ENCODE measurements at regions not wholly inside any gene's neighbourhood (a gene's known extent, or its start where the extent isn't known, plus 50 kb on each side); places are given as distances from the start of the nearest gene placed in this dataset.

DNA sequence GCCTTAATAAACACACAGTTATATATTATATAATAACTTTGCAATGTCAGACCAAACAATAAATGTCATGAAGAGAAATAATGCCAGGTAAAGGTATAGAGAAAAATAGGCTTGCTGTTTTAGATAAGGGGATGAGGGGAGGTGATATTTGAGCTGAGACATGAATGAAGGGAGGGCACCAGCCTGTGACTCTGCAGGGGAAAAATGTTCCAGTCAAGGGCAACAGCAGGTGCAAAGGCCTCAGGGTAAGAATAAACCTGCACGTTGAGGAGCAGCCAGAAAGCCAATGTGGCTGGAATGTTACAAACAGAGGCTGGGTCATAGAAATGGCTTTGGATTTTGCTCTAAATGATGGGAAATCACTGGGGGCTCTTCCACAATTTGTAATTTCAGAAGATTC is 519.6 kb downstream of the SOX6 start:
- WGBS, 2 experiments (ENCODE audit: insufficient coverage in 1 of 2, insufficient read length in 1 of 2): 80 to 90% methylated on average over 1 of the region's 1 CpG
- no peak overlapping the region for H3K4me3 ChIP-seq (ENCODE audit: low read length)
- no peaks in the 10 kb centered on the region for H3K36me3 ChIP-seq (ENCODE audit: control insufficient read depth, insufficient read depth, low read length)
- H3K9me3 ChIP-seq (ENCODE audit: control insufficient read depth, low read length): no peaks in the 10 kb centered on the region
- H3K9me3 Mint-ChIP-seq: no peaks in the 10 kb centered on the region
- no peak overlapping the region for H3K9ac ChIP-seq (ENCODE audit: extremely low read depth, low read length, poor library complexity, severe bottlenecking)
- no peak for DNase-seq
- TF ChIP-seq, protein P1, sequence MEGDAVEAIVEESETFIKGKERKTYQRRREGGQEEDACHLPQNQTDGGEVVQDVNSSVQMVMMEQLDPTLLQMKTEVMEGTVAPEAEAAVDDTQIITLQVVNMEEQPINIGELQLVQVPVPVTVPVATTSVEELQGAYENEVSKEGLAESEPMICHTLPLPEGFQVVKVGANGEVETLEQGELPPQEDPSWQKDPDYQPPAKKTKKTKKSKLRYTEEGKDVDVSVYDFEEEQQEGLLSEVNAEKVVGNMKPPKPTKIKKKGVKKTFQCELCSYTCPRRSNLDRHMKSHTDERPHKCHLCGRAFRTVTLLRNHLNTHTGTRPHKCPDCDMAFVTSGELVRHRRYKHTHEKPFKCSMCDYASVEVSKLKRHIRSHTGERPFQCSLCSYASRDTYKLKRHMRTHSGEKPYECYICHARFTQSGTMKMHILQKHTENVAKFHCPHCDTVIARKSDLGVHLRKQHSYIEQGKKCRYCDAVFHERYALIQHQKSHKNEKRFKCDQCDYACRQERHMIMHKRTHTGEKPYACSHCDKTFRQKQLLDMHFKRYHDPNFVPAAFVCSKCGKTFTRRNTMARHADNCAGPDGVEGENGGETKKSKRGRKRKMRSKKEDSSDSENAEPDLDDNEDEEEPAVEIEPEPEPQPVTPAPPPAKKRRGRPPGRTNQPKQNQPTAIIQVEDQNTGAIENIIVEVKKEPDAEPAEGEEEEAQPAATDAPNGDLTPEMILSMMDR (conservative IDR thresholded peaks at IDR 0.05): no peak
- no peak overlapping the region for H3K27ac ChIP-seq (ENCODE audit: low read depth, low read length)
- no peaks in the 10 kb centered on the region for H3K36me3 Mint-ChIP-seq (ENCODE audit: low read depth)
- no peak overlapping the region for H3K27ac Mint-ChIP-seq
- no peak overlapping the region for H3K4me3 Mint-ChIP-seq
- no peaks in the 10 kb centered on the region for H3K27me3 ChIP-seq (ENCODE audit: control insufficient read depth, insufficient read depth, low read length, poor library complexity, severe bottlenecking)
- H3K4me1 ChIP-seq (ENCODE audit: control insufficient read depth, insufficient read depth, low read length): peaks cover 17% of the 10 kb centered on the region
- no peaks in the 10 kb centered on the region for H3K27me3 Mint-ChIP-seq (ENCODE audit: insufficient read depth)
- peaks cover 4% of the 10 kb centered on the region for H3K4me1 Mint-ChIP-seq

DNA sequence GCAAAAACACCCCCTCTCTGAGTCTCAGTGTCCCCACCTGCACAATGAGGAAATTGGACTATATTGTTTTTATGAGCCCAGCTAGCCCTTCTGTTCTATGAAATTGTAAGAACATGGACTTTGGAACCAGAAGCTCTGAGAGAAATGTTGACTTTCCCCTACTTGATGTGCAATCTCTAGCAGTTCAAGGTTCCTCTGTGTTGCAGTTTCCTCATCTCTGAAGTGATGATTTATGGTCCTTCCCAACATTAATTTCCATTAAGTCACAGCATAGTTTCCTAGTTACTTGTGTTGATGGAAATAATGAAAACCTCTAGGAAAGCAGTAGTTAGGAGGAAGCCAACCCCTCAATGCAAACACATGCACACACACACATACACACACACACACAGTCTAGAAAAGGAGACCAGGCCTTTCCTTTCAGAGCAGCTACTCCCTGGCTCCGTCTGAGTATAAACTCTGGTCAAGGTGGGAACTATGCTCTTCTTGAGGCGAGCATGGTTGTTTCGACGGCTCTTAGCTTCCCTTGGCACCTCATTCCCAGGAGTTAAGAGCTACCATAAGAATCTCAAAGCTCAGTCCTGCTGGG is 518.4 kb downstream of the SOX6 start:
- TF ChIP-seq, protein P1 (conservative IDR thresholded peaks at IDR 0.05): no peak
- Mint-ChIP-seq H3K27me3 (ENCODE audit: insufficient read depth) (no peaks in the 10 kb centered on the region), H3K4me1 (peaks cover 5% of the 10 kb centered on the region), H3K9me3 (no peaks in the 10 kb centered on the region), H3K27ac (no peak overlapping the region), H3K36me3 (ENCODE audit: low read depth) (no peaks in the 10 kb centered on the region), H3K4me3 (no peak overlapping the region)
- H3K36me3 ChIP-seq (ENCODE audit: control insufficient read depth, insufficient read depth, low read length): no peaks in the 10 kb centered on the region
- no peak overlapping the region for H3K9ac ChIP-seq (ENCODE audit: extremely low read depth, low read length, poor library complexity, severe bottlenecking)
- H3K4me1 ChIP-seq (ENCODE audit: control insufficient read depth, insufficient read depth, low read length): peaks cover 17% of the 10 kb centered on the region
- no peaks in the 10 kb centered on the region for H3K27me3 ChIP-seq (ENCODE audit: control insufficient read depth, insufficient read depth, low read length, poor library complexity, severe bottlenecking)
- DNase-seq: no peak
- 97% methylated on average over 3 to 4 of the region's 4 CpGs for WGBS, 2 experiments (ENCODE audit: insufficient coverage in 1 of 2, insufficient read length in 1 of 2)
- no peaks in the 10 kb centered on the region for H3K9me3 ChIP-seq (ENCODE audit: control insufficient read depth, low read length)
- H3K4me3 ChIP-seq (ENCODE audit: low read length): no peak overlapping the region
- no peak overlapping the region for H3K27ac ChIP-seq (ENCODE audit: low read depth, low read length)

DNA sequence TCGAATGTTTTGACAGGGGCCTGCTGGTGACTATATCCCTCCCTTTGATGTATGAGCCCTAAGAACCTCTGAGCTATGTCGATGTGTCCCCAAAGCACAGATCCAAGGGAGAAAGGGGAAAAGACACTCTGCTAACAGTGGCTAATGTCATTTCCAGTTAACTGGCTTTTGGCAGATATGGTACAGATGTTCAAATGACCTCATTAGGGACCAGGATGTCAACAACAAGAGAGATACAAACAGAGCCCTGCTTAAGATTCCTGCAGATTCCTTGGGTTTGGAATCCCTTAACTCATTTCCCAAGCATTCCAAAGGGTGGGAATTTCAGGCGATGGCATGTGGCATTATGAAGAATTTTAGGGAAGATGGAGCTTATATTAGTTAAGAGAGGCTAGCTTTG is 517.3 kb downstream of the SOX6 start:
- 94 to 100% methylated on average over 1 to 2 of the region's 3 CpGs for WGBS, 2 experiments (ENCODE audit: insufficient coverage in 1 of 2, insufficient read length in 1 of 2)
- Mint-ChIP-seq H3K9me3 (no peaks in the 10 kb centered on the region), H3K27me3 (ENCODE audit: insufficient read depth) (no peaks in the 10 kb centered on the region), H3K36me3 (ENCODE audit: low read depth) (no peaks in the 10 kb centered on the region), H3K27ac (no peak overlapping the region), H3K4me1 (peaks cover 15% of the 10 kb centered on the region), H3K4me3 (no peak overlapping the region)
- Histone ChIP-seq H3K4me3 (ENCODE audit: low read length) (no peak overlapping the region), H3K9me3 (ENCODE audit: control insufficient read depth, low read length) (no peaks in the 10 kb centered on the region), H3K4me1 (ENCODE audit: control insufficient read depth, insufficient read depth, low read length) (peaks cover 23% of the 10 kb centered on the region), H3K36me3 (ENCODE audit: control insufficient read depth, insufficient read depth, low read length) (no peaks in the 10 kb centered on the region), H3K9ac (ENCODE audit: extremely low read depth, low read length, poor library complexity, severe bottlenecking) (no peak overlapping the region), H3K27me3 (ENCODE audit: control insufficient read depth, insufficient read depth, low read length, poor library complexity, severe bottlenecking) (no peaks in the 10 kb centered on the region), H3K27ac (ENCODE audit: low read depth, low read length) (no peak overlapping the region)
- TF ChIP-seq, protein P1 (conservative IDR thresholded peaks at IDR 0.05): no peak
- DNase-seq: no peak

Data from endodermal cell (in vitro differentiated cells).